Mesothelial cell of epicardium (in vitro differentiated cells): ENCODE measurements at regions not wholly inside any gene's neighbourhood (a gene's known extent, or its start where the extent isn't known, plus 50 kb on each side); places are given as distances from the start of the nearest gene placed in this dataset.

Source experiments
- DNase-seq, 2 experiments: peaks; one replicate each; pipeline ENCODE4 v3.0.0; 2021; ENCODE audit warnings: low spot score in 2 of 2; ENCODE audit not compliant: unreplicated experiment in 2 of 2
- H3K27ac Mint-ChIP-seq: 2 replicates; pipeline ENCODE4 v1.8.0; 2021; ENCODE audit warnings: mixed read lengths
- H3K27me3 Mint-ChIP-seq: 2 replicates; pipeline ENCODE4 v1.8.0; 2021; ENCODE audit warnings: low read depth, mixed read lengths
- H3K36me3 Mint-ChIP-seq: 2 replicates; pipeline ENCODE4 v1.8.0; 2021; ENCODE audit warnings: mixed read lengths
- H3K4me1 Mint-ChIP-seq: 2 replicates; pipeline ENCODE4 v1.8.0; 2021; ENCODE audit warnings: mixed read lengths
- H3K4me3 Mint-ChIP-seq: 2 replicates; pipeline ENCODE4 v1.8.0; 2021; ENCODE audit warnings: mild to moderate bottlenecking, moderate library complexity, mixed read lengths
- H3K9me3 Mint-ChIP-seq: 2 replicates; pipeline ENCODE4 v1.8.0; 2021; ENCODE audit warnings: mixed read lengths
- CTCF ChIP-seq: fragments of 200-600 bp; sonication (generic); IDR thresholded peaks from one replicate; pipeline ENCODE4 v1.5.0; 2021; ENCODE audit warnings: antibody characterized with exemption; ENCODE audit not compliant: unreplicated experiment

- Mint-ChIP-seq H3K27me3 (no peaks in the 10 kb centered on the region), H3K9me3 (no peaks in the 10 kb centered on the region), H3K4me3 (no peak overlapping the region), H3K4me1 (peaks cover 49% of the 10 kb centered on the region), H3K36me3 (no peaks in the 10 kb centered on the region), H3K27ac (peak overlapping the region; percentile 81)
- TF ChIP-seq CTCF: no peak
- DNase-seq: no peak
These were observed 302.1 kb downstream of the FZD1 start for GRCh38 chr7:91566402-91566732.

- Mint-ChIP-seq H3K27ac (peak overlapping the region; percentile 70), H3K36me3 (no peaks in the 10 kb centered on the region), H3K9me3 (no peaks in the 10 kb centered on the region), H3K4me1 (peaks cover 55% of the 10 kb centered on the region), H3K27me3 (no peaks in the 10 kb centered on the region), H3K4me3 (no peak overlapping the region)
- DNase-seq: no peak
- no peak for TF ChIP-seq CTCF
These were observed 303.1 kb downstream of the FZD1 start for GRCh38 chr7:91567081-91568012.

- Mint-ChIP-seq H3K27ac (no peak overlapping the region), H3K4me1 (peaks cover 60% of the 10 kb centered on the region), H3K27me3 (no peaks in the 10 kb centered on the region), H3K9me3 (no peaks in the 10 kb centered on the region), H3K4me3 (no peak overlapping the region), H3K36me3 (no peaks in the 10 kb centered on the region)
- TF ChIP-seq CTCF: no peak
- DNase-seq: no peak
These were observed 303.9 kb downstream of the FZD1 start for GRCh38 chr7:91568138-91568537.

- no peak for DNase-seq
- TF ChIP-seq CTCF: no peak
- Mint-ChIP-seq H3K9me3 (no peaks in the 10 kb centered on the region), H3K36me3 (no peaks in the 10 kb centered on the region), H3K27ac (peak overlapping the region; percentile 19), H3K4me1 (peaks cover 62% of the 10 kb centered on the region), H3K27me3 (no peaks in the 10 kb centered on the region), H3K4me3 (no peak overlapping the region)
These were observed 305.7 kb downstream of the FZD1 start for GRCh38 chr7:91569728-91570457.

- H3K36me3 Mint-ChIP-seq: no peaks in the 10 kb centered on the region
- H3K9me3 Mint-ChIP-seq: peaks cover 4% of the 10 kb centered on the region
- H3K27me3 Mint-ChIP-seq: no peaks in the 10 kb centered on the region
- no peak for TF ChIP-seq CTCF
- H3K4me3 Mint-ChIP-seq: no peak overlapping the region
- H3K4me1 Mint-ChIP-seq: peaks cover 57% of the 10 kb centered on the region
- no peak overlapping the region for H3K27ac Mint-ChIP-seq
- DNase-seq: no peak
These were observed 306.3 kb downstream of the FZD1 start for GRCh38 chr7:91570560-91570959.
